ENCODE measurements at regions not wholly inside any gene's neighbourhood (a gene's known extent, or its start where the extent isn't known, plus 50 kb on each side); places are given as distances from the start of the nearest gene placed in this dataset.

GRCh38 chr9:89674667-89675057, 69.8 kb downstream of the GADD45G start:
- Histone ChIP-seq H3K4me1 (replicated peaks in 1 of 4; ENCODE audit: control insufficient read depth in 3 of 4, insufficient read depth in 4 of 4, low read length in 3 of 4) (peaks cover 23 to 48% (median 41%) of the 10 kb centered on the region in 4 experiments), H3K4ac (replicated peaks; ENCODE audit: insufficient read length, low read depth, low read length) (peak overlapping the region; percentile 30), H4K91ac (replicated peaks; ENCODE audit: insufficient read length, low read length) (peak overlapping the region; percentile 92), H3K23ac (ENCODE audit: insufficient read length) (no peak overlapping the region), H3K14ac (ENCODE audit: insufficient read length) (no peak overlapping the region), H3K23me2 (ENCODE audit: low read depth, low read length) (peaks cover 10% of the 10 kb centered on the region; the same call in 1 of the 2 replicates), H3K18ac (ENCODE audit: extremely low read depth, low read length) (peak overlapping the region; percentile 56), H4K20me1 (replicated peaks in 1 of 2; ENCODE audit: control insufficient read depth in 1 of 2, insufficient read depth in 2 of 2, low read length in 2 of 2) (no peaks in the 10 kb centered on the region), H3K79me2 (ENCODE audit: control insufficient read depth in 1 of 2, insufficient read depth in 2 of 2, low read length in 2 of 2) (no peaks in the 10 kb centered on the region), H3K4me3 (ENCODE audit: extremely low read depth in 1 of 4, insufficient read depth in 2 of 4, low read depth in 3 of 4, low read length in 4 of 4) (no peak overlapping the region), H3K56ac (replicated peaks; ENCODE audit: insufficient read length, low read depth, low read length) (no peak overlapping the region), H3K36me3 (ENCODE audit: control insufficient read depth in 2 of 4, insufficient read depth in 4 of 4, low read length in 3 of 4) (no peaks in the 10 kb centered on the region), H3K9ac (replicated peaks in 1 of 4; ENCODE audit: extremely low read depth in 1 of 4, low read depth in 3 of 4, low read length in 3 of 4) (no peak overlapping the region), H2BK5ac (ENCODE audit: low read depth, low read length) (peak overlapping the region; percentile 88; the same call in 1 of the 2 replicates), H3K27me3 (replicated peaks in 1 of 4; ENCODE audit: control insufficient read depth in 3 of 4, extremely low read depth in 1 of 4, insufficient read depth in 3 of 4, low read length in 3 of 4) (peaks cover 0 to 17% (median 11%) of the 10 kb centered on the region in 4 experiments; a peak in 5 of 7 replicates), H3K27ac (ENCODE audit: low read depth, low read length) (no peak overlapping the region), H4K8ac (ENCODE audit: extremely low read depth, insufficient read depth, low read length) (peak overlapping the region; percentile 75), H3K79me1 (ENCODE audit: low read depth, low read length) (no peaks in the 10 kb centered on the region), H3K9me3 (ENCODE audit: insufficient read depth in 2 of 2, low read depth in 1 of 2, low read length in 1 of 2) (no peaks in the 10 kb centered on the region), H2BK20ac (ENCODE audit: low read length) (peak overlapping the region; percentile 15), H2AK5ac (ENCODE audit: low read depth, low read length) (peak overlapping the region; percentile 41), H2AFZ (ENCODE audit: low read length) (0 out of 2 replicates have a peak overlapping the region, but pooled peaks have one; percentile 79), H3K4me2 (ENCODE audit: insufficient read depth in 1 of 2, low read depth in 2 of 2, low read length in 2 of 2) (peak overlapping the region in 1 of 2 experiments; percentile 17; a peak in 1 of 4 replicates), H2BK12ac (ENCODE audit: low read depth, low read length) (peak overlapping the region; percentile 95; the same call in 1 of the 2 replicates), H2BK15ac (ENCODE audit: low read length) (peak overlapping the region; percentile 62; the same call in 1 of the 2 replicates), H2BK120ac (replicated peaks; ENCODE audit: low read depth, low read length) (peak overlapping the region; percentile 58), H4K5ac (ENCODE audit: insufficient read length, low read depth, low read length) (peak overlapping the region; percentile 42)
- FAIRE-seq (no peak), DNase-seq (ENCODE audit: low read depth in 1 of 2, low spot score in 2 of 2) (no peak)
- WGBS, 2 experiments (ENCODE audit: extremely low coverage in 1 of 2, insufficient coverage in 1 of 2, insufficient read length in 1 of 2, insufficient replicate concordance in 2 of 2, low coverage in 1 of 2, low lambda C conversion rate in 2 of 2, missing lambda C conversion rate in 1 of 2): 94% methylated on average over 4 of the region's 4 CpGs; no CpG with 5 or more reads in 1 of the 2 experiments
- ChIA-PET CTCF (ENCODE audit: partially characterized antibody) (interaction anchor here (0.6 to 1.8 kb wide), 9 partner anchors 8 to 428 kb away, joined by 3 to 5 read pairs (median 4); no protein-coding TSS in a partner anchor), POLR2A (ENCODE audit: partially characterized antibody) (interaction anchor here (1.0 to 6.6 kb wide), 3 partner anchors 13 to 81 kb away, joined by 3 to 89 read pairs (median 4); partner anchors contain the start of gene GADD45G)
- TF ChIP-seq GTF2F1 (IDR thresholded peaks at IDR 0.05; ENCODE audit: borderline replicate concordance, low read depth, low read length): no peak
- TF ChIP-seq KDM5A (IDR thresholded peaks at IDR 0.05; ENCODE audit: low read length): no peak
- TF ChIP-seq HDAC6 (IDR thresholded peaks at IDR 0.05; ENCODE audit: low read depth, low read length): no peak
- TF ChIP-seq PHF8 (conservative IDR thresholded peaks at IDR 0.05; ENCODE audit: low read depth, low read length): no peak
- no peak for TF ChIP-seq CBX5 (IDR thresholded peaks at IDR 0.05; ENCODE audit: low read depth, low read length)
- TF ChIP-seq RBBP5 (IDR thresholded peaks at IDR 0.05; ENCODE audit: borderline replicate concordance, low read depth, low read length): no peak

Data from H1 (cell line).